Kidney epithelial cell (primary cell): ENCODE measurements at regions not wholly inside any gene's neighbourhood (a gene's known extent, or its start where the extent isn't known, plus 50 kb on each side); places are given as distances from the start of the nearest gene placed in this dataset.

ENCODE experiments used
- DNase-seq: peaks from one replicate; pipeline ENCODE4 v3.0.0-alpha.2; 2010; ENCODE audit warnings: low read depth
- H3K27me3 ChIP-seq: 2 replicates; pipeline ENCODE4 v1.6.0; 2011; ENCODE audit warnings: low read length; ENCODE audit not compliant: control insufficient read depth, insufficient read depth
- H3K36me3 ChIP-seq: 2 replicates; pipeline ENCODE4 v1.5.1; 2011; ENCODE audit warnings: low read length; ENCODE audit not compliant: control insufficient read depth, insufficient read depth
- H3K4me3 ChIP-seq: 2 replicates; pipeline ENCODE4 v1.5.1; 2011; ENCODE audit warnings: low read depth, mild to moderate bottlenecking, control low read depth, low read length
- TF ChIP-seq, protein P1 (sequence below): IDR thresholded peaks from 2 replicates; pipeline ENCODE4 v1.5.1; 2011; ENCODE audit warnings: mild to moderate bottlenecking, moderate library complexity, low read length, control low read depth, inconsistent platforms; ENCODE audit not compliant: insufficient read depth, poor library complexity, severe bottlenecking

DNA sequence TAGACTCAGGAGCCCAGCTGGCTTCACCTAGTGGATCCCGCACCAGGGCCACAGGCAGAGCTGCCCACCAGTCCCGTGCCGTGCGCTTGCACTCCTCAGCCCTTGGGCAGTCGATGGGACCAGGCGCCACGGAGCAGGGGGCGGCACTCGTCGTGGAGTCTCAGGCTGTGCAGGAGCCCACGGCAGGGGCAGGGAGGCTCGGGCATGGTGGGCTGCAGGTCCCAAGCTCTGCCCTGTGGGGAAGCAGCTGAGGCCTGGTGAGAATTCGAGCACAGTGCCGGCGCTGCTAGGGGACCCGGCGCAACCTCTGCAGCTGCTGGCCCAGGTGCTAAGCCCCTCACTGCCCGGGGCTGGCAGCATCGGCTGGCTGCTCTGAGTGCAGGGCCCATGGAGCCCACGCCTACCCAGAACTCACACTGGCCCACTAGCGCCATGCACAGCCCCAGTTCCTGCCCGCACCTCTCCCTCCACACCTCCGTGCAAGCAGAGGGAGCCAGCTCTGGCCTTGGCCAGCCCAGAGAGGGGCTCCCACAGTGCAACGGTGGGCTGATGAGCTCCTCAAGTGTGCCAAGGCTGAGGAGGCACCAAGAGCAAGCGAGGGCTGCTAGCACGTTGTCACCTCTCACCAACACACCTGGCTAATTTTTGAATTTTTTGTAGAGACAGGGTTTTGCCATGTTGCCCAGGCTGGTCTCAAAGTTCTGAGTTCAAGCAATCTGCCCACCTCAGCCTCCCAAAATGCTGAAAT lies 116.1 kb downstream of the SPTSSA start:
- TF ChIP-seq, protein P1, sequence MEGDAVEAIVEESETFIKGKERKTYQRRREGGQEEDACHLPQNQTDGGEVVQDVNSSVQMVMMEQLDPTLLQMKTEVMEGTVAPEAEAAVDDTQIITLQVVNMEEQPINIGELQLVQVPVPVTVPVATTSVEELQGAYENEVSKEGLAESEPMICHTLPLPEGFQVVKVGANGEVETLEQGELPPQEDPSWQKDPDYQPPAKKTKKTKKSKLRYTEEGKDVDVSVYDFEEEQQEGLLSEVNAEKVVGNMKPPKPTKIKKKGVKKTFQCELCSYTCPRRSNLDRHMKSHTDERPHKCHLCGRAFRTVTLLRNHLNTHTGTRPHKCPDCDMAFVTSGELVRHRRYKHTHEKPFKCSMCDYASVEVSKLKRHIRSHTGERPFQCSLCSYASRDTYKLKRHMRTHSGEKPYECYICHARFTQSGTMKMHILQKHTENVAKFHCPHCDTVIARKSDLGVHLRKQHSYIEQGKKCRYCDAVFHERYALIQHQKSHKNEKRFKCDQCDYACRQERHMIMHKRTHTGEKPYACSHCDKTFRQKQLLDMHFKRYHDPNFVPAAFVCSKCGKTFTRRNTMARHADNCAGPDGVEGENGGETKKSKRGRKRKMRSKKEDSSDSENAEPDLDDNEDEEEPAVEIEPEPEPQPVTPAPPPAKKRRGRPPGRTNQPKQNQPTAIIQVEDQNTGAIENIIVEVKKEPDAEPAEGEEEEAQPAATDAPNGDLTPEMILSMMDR = no peak
- H3K27me3 ChIP-seq = no peaks in the 10 kb centered on the region
- H3K36me3 ChIP-seq = no peaks in the 10 kb centered on the region
- DNase-seq = no peak
- H3K4me3 ChIP-seq = no peak overlapping the region

DNA sequence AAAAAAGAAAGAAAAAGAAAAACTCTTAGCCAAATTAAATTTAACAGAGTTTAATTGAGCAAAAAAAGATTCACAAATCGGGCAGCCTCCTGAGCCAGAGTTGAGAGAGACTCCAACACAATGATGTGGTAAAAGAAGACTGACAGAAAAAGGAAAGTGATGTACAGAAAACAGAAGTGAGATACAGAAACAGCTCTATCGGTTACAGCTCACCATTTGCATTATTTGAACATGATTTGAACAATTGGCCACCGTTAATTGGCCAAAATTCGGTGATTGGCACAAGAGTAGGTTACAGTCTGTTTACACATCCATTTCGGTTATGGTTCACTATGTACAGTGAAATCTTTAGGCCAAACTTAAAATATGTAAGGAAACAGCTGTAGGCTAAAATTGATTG lies 117.7 kb downstream of the SPTSSA start:
- no peaks in the 10 kb centered on the region for H3K36me3 ChIP-seq
- H3K27me3 ChIP-seq = no peaks in the 10 kb centered on the region
- TF ChIP-seq, protein P1 = no peak
- H3K4me3 ChIP-seq = no peak overlapping the region
- DNase-seq = no peak

DNA sequence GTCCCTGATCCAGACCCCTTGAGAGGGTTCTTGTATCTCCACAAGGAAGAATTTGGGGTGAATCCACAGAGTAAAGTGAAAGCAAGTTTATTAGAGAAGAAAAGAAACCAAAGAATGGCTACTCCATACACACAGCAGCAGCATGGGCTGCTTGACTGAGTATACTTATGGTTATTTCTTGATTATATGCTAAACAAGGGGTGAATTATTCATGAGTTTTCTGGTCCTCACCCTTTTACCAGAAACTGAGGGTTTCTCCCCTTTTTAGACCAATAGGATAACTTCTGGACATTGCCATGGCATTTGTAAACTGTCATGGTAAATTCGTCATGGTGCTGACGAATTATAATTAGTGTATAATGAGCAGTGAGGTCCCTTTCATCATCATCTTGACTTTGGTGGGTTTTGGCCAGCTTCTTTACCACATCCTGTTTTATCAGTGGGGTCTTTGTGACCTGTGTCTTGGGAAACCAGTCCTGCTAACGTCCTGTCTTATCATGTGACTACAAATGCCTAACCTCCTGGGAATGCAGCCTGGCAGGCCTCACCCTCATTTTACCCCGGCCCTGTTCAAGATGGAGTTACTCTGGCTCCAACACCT lies 121.9 kb downstream of the SPTSSA start:
- no peaks in the 10 kb centered on the region for H3K27me3 ChIP-seq
- DNase-seq = no peak
- TF ChIP-seq, protein P1 = no peak
- H3K36me3 ChIP-seq = no peaks in the 10 kb centered on the region
- H3K4me3 ChIP-seq = no peak overlapping the region

DNA sequence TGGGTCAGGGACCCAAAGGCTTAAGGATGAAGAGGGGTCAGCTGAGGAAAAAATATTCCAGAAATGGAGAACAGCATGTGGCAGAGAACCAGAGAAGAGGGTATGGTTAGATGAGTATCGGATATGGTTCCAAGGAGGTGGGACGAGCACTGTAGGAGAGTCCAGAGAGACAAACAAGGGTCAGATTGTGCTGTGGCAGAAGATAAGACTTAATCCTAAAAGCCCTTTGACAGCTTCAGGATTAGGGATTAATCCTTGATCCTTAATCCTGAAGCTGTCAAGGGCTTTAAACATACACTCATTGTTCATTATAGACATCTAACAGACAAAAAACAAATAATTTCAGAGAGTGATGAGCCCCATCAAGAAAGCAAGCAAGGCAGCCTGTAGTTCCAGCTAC lies 124.0 kb downstream of the SPTSSA start:
- no peaks in the 10 kb centered on the region for H3K27me3 ChIP-seq
- no peak for DNase-seq
- TF ChIP-seq, protein P1 = no peak
- H3K4me3 ChIP-seq = no peak overlapping the region
- H3K36me3 ChIP-seq = no peaks in the 10 kb centered on the region

DNA sequence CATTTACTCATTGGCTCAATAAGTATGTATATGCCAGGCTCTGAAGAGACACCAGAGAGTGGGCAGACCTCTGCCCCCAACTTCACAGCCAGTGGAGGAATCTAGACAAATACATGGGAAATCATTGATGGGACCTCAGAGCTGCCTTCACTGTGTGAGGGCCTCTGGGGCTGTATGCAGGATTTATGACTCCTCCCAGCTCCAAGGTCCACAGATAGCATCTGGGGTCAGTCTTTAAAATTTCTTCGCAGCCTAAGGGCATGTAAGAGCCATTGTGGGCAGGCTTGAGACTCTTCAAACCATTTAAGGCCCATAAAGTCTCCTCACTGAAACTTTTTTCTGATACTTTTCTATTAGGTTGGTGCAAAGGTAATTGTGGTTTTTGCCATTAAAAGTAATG lies 125.5 kb downstream of the SPTSSA start:
- no peaks in the 10 kb centered on the region for H3K36me3 ChIP-seq
- H3K27me3 ChIP-seq = no peaks in the 10 kb centered on the region
- TF ChIP-seq, protein P1 = no peak
- no peak overlapping the region for H3K4me3 ChIP-seq
- no peak for DNase-seq
